ENCODE measurements at regions not wholly inside any gene's neighbourhood (a gene's known extent, or its start where the extent isn't known, plus 50 kb on each side); places are given as distances from the start of the nearest gene placed in this dataset.

GRCh38 chr2:8604262-8604661, 77.6 kb upstream of the ID2 start:
- no peak for TF ChIP-seq RAD21 (IDR thresholded peaks at IDR 0.05)
- TF ChIP-seq CTCF (IDR thresholded peaks at IDR 0.05; ENCODE audit: low read depth, low read length, missing input control): no peak
- TF ChIP-seq JUND (IDR thresholded peaks at IDR 0.05): no peak
- TF ChIP-seq RXRA (IDR thresholded peaks at IDR 0.05): no peak
- TF ChIP-seq MAX (IDR thresholded peaks at IDR 0.05): no peak
- TF ChIP-seq SP1 (IDR thresholded peaks at IDR 0.05): no peak
- no peak for TF ChIP-seq HNF4A (conservative IDR thresholded peaks at IDR 0.05)
